ENCODE measurements at regions not wholly inside any gene's neighbourhood (a gene's known extent, or its start where the extent isn't known, plus 50 kb on each side); places are given as distances from the start of the nearest gene placed in this dataset.

DNA sequence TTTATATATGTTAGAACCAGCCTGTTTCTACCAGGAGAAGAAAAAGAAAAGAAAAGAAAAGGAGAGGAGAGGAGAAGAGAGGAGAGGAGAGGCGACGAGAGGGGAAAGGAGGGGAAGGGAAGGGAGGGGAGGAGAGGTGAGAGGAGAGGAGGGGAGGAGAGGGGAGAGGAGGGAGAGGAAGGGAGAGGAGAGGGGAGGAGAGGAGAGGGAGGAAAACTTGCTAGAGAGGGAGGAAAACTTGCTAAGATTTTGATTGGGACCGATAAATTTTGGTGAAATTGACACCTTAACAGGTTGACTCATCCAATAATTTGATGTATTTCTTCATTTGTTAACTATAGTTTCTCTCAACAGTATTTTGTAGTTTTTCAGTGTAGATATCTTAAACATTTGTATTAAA, 164.0 kb upstream of the SYT1 start:
- no peak for DNase-seq

DNA sequence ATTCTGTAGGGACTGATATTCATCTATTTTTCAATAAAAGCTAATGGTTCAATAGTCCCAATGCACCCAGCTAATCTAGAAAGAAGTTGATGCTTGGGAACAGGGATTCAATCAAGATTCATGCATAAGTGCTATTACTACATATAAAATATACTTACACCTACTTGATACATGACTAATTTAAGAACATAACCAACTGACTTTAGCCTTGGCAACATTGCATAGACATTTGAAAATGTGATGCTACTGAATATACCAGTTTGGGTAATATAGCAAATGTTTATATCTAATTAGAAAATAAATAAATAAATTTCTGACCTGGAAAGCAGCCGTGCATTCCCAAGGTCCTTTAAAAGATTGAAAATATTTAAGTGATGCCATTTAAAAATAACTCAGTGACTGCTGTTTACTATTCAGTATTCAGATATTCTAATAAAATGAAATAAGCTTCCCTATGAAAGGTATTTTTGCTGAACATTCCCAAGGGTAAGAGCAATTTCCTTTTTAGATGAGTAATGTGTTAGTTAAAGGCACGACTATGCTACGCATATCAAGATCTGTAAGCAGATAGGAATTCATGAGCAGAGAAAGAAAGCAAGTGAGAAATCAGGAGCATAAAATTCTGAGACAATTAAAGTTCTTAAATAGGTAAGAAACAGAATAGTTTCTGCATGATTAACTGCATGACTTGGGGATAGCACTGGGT, 160.6 kb upstream of the SYT1 start:
- no peak for DNase-seq

DNA sequence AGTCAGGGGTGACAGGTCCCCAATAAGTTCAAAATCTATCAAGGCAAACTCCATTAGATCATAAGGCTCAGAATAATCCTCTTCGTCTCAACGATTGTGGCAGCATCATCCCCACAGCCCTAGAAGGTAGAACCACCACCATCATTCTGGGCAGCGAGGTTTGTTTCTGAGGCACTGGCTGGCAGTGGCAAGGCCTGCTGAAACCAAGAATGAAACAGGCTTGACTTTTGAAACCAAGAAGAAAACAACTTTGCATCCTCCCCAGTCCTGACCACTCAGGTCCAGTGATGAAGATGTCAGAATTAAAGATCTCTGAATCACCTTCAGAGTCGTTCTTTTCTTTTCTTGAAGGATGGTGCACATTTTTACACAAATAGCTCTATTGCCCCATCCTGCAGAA, 152.6 kb upstream of the SYT1 start:
- no peak for DNase-seq

DNA sequence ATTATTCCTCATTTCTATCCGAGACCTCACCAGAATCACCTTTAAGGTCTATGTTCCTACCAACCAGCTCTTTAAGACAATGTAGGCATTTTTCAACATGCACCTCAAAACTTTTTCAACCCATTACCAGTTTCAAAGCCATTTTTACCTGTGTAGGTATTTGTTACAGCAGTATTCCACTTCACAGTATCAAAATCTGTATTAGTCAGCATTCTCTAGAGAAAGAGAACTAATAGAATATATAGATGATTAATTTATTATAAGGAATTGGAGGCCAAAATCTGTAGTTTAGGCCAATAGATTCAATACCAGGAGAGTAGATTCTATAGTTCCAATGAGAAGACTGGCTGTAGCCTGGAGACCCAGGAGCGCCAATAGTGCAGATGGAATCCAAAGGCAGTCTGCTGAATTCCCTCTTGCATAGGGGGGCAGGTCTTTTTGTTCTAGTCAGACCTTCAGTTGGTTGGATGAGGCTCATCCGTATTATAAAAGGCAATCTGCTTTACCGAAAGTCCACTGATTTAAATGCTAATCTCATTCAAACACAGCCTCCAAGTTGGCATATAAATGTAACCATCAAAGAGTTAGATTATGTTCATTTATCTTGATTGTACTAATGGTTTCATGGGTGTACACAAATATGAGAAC, 151.6 kb upstream of the SYT1 start:
- DNase-seq: no peak

DNA sequence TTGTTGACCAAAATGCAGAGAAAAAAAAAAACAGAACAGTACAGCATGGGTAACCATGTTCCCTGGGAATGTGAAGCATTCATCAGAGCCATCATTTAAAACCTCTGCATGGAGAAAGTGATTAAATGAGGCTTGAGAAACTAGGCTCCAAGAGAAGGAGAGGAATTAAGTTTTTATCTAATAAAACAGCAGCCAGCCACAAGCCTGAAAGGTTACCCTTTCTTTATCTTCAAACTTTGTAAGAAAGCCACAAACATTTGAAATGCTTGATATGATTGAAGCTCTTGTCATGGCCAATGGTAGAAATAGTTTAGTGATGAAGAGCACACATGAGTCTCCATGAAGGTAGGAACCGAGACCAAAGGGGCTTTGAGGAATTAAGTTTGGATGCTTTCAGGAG, 144.9 kb upstream of the SYT1 start:
- no peak for DNase-seq

DNA sequence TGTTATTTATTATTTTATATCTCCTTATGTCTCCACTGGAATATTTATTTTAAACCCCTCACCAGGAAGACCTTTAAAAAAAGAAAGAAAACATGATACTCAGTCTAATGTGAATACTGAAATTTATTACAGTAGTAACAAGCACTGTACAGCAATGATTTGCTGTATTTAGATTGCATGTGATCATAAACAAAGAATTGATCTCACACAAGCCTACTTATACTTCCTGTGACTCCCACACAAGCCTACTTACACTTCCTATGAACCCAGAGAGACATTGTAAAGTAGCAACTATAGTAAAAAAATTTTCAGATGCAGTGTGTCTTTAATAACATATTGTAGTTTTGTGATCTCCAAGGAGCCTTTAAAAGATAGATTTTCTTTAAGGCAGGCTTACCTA, 142.7 kb upstream of the SYT1 start:
- DNase-seq: no peak

DNA sequence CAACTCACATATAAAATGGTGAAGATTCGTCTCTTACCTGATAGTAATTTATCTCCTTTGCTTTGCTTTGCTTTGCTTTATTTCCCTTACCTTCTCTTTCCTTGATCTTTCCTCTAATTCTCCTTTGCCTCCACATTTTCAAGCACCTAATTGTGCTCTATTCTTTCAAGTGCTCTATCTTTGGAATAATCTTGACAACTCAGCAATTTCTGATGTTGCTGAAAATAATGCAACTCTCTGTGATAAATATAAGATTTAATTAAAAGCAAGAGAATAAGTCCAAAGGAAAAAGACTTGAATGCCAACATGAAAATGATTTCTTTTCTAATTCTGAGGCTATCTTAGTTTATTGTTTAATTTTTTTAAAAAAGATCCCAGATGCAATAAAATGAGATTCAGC, 139.5 kb upstream of the SYT1 start:
- no peak for DNase-seq

DNA sequence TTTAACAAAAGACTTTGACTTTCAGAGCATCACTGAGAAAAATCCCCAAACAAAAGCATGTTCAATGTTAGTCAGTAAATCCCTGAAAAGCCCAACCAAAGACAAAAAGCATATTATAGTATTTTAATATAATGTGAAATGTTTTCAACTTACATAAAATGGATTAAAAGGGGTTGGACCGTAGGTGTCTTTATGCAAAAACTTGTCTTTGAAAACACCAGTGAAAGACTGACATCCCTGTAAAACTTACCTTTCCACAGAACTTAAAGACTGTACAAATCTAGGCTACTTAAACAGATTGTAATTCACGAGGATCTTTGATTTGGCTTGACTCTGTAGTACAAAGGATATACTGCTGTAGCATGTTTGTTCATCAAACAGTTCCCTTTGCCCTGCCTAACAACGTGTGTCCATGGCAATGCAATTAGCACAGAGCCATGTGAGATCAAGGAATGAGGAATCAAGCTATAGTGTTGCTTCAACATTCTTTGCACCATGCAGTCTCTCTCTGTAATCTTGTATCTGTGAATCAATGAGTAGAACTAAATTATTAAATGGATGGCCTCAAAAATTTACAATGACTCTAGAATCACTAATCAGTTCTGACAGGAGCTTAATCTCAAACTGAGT, 138.5 kb upstream of the SYT1 start:
- no peak for DNase-seq

DNA sequence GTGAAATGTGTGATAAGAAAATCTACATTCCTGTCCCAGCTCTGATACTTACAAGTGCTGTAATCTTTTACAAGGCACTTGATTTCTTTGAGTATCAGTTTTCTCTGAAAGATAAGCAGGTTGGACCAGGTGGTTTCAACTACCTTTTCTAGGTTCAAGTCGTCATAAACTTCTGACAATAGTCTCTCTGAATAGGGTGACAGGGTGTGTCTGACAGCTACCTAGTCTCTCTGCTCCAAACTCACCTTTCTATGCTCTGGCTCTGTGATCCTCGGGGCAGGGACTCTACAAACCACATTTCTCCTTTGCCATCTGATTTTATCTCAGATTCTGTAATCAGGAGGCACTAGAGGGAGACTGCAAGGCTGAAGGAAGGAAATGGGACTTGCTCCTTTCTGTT, 137.7 kb upstream of the SYT1 start:
- no peak for DNase-seq

DNA sequence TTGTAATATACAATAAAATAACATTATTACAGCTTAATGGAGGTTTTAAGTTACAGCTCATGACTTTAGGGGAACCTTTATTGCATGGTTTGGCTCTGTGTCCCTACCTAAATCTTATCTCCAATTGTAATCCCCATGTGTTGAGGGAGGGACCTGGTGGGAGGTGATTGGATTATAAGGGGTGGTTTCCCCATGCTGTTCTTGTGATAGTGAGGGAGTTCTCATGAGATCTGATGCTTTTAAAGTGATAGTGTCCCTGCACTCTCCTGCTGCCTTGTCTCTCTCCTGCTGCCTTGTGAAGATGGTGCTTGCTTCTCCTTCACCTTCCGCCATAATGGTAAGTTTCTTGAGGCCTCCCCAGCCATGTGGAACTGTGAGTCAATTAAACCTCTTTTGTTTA, 132.1 kb upstream of the SYT1 start:
- DNase-seq: no peak

DNA sequence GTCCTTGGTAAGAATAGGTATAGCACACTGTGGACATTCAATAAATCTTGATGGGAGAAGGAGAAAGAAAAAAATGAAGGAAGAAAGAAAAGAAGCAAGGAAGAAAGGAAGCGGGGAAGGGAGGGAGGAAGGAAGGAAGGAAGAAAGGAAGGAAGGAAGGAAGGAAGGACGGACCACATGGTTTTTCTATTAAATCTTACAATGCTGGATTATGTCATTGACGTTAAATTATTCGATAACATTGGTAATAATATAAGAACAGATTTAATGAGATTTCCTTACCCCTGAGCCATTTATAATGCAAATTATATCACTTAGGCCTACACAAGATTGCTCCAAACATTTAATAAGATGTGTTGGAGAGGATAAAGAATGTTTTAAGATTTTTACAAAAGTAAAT, 124.9 kb upstream of the SYT1 start:
- DNase-seq: no peak

DNA sequence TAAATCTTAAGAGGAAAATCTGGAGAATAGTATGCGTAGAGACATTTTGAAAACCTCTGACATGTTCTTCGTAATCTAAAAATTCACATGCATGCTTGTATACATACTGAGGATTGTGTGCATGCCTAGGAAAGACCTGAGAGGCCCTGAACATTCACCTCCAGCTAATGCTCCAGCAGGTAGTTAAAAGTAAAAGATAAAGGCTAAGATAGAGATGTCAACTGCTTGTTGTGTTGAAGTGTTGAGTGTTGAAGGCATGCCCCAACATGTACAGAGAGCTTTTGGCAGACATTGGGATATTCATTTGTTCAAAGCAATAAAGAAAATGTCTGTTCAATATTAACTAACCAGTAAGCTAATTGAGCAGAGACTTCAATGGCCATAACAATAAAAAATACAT, 118.6 kb upstream of the SYT1 start:
- no peak for DNase-seq

DNA sequence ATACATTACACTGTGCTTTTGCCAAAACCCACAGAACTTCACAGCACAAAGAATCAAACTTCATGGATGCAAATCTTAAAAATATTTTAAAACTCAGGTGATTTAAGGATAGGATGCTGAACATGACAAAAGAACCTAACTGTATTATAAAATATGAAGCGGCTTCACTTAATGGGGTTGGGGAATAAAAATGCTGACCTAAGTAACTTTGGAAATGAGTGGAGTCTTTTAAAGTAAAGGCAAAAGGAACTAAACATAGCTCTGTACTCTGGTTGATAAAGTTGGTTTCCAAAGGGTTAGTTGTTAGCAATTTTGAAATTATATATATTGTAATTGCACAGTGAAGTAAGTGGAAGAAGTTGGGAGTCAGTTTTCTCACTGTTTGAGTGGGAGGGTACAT, 111.5 kb upstream of the SYT1 start:
- no peak for DNase-seq

DNA sequence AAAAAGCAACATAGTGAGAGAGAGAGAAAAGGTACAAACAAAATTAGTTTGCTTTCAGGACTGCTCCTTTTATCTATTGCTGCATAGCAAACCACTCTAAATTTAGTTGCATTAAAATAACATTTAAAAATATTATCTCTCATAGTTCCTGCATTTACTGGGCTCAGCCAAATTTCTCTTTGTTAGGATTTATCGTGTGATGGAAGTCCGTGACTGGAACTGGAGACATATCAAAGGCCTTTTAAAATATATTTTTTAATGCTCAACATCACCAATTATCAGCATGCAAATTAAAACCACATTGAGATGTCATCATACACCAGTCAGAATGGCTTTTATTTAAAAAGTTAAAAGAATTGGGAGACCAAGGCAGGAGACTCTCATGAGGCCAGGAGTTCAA, 107.6 kb upstream of the SYT1 start:
- DNase-seq: no peak

DNA sequence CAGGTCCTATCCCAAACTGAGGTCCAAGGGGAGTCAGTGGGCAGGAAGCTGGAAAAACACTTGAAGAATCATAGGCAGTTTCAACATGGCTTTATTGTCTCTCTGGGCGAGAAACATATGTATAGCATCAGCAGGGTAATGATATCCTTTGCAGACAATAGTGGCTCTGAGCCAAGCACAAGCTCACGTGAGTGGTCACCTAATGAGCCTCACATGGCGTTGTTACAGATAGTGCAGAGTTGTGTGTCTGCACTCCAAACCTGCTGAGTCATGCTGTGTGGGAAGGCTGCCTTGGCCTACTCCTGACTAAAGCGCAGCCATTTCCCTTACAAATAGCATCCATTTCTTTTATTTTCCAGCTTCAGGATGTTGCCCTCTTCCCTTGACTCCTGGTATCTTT, 105.2 kb upstream of the SYT1 start:
- no peak for DNase-seq

DNA sequence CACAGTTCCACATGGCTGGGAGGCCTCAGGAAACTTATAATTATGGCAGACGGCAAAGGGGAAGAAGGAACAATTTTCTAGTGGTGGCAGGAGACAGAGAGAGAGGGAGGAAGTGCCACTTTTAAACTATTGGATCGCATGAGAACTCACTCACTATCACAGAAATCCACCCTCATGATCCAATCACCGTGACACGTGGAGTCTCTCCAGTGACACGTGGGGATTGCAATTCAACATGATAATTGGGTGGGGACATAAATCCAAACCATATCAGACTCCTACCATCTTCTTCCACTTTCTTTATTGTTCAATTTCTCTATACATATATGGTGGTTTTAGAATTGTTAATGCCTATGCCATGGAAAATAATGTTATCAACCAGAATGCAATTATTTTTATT, 103.7 kb upstream of the SYT1 start:
- DNase-seq: no peak

DNA sequence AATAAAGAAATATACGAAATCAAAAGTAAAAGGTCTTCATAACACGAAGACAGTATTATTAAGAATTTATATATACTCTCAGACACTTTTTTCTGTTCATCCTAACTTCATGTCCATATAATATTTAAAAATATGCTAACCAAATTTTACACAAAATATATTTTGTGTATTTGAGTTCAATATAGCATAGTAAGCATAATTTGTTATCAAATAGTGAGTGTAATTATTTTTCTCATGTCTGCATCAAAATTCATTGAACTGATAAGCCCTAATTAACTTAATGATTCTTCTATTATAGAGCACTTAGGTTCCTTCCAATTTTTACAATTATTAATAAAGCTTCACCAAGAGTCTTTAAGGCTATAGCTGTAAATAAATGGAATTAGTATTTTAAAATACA, 99.7 kb upstream of the SYT1 start:
- no peak for DNase-seq

DNA sequence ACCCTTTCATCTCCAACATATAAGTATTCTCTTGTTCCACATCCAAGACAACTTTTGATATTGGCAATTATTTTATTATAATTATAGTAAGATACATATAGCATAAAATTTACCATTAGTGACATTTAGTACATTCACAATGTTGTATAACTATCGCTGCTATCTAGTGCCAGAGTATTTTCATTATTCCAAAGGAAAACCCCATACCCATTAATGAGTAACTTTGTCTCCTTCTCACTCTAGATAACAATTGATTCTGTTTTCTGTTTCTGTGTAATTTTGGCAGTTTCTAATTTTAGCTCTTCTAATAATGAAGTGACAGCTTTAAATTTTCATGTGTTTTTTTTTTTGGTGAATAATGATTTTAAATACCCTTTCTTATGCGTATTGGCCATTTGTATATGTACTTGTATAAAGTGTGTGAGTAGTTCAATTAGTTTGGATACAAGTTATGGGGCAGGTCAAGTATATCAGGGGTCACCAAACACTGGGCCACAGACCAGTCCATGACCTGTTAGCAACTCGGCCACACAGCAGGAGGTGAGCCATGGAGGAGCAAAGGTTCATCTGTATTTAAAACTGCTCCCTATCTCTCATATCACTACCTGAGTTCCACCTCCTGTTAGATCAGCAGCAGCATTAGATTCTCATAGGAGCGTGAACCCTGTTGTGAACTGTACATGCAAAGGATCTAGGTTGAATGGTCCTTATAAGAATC, 97.2 kb upstream of the SYT1 start:
- DNase-seq: no peak

DNA sequence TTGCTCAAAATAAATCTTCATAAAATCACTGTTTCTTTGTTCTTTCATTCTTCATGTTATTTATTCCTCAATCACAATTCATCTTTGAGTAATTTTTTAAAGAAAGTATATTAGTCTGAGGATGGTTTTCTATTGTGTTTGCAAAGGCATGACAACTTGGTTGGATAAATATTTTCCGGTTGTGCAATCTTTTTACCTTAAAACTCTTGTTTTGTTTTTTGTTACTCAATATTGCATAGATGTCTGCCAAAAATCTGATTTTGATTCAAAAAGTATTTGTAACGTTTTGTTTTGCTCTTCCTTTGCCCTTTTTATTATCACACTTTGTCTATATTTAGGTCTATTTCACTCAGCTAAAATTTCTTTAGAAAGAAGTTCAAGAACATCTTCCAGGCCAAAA, 86.2 kb upstream of the SYT1 start:
- no peak for DNase-seq

DNA sequence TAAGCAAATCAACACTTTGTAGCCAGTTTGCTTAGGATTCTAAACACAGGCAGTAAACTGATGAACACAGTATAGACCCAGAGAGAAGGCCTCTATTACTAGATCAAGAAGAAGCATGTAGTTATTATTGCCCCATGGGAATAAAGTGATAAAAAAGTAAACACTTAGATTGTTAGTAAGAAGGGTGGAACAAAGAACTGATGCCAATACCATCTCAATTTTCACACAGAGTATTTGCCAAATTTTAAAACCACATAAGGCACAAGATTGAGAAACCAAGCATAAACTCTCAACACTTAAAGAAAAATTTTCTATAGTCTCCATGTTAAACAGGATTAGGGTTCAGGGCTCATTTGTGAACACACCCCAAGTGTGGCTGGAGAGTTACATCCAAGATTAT, 77.0 kb upstream of the SYT1 start:
- DNase-seq: no peak

DNA sequence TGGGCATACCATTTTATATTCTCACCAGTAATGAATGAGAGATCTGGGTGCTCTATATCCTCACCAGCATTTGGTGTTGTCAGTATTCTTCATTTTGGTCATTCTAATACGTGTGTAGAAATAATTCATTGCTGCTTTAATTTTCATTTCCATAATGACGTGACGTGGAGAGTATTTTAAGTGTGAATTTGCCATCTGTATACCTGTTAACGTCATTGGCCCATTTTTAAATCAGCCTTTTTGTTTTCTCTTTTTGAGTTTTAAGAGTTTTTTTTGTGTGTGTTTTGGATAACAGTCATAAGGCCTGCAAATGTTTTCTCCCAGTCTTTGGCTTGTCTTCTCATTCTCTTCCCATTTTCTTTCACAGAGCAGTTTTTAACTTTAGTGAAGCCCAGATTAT, 74.4 kb upstream of the SYT1 start:
- DNase-seq: no peak

DNA sequence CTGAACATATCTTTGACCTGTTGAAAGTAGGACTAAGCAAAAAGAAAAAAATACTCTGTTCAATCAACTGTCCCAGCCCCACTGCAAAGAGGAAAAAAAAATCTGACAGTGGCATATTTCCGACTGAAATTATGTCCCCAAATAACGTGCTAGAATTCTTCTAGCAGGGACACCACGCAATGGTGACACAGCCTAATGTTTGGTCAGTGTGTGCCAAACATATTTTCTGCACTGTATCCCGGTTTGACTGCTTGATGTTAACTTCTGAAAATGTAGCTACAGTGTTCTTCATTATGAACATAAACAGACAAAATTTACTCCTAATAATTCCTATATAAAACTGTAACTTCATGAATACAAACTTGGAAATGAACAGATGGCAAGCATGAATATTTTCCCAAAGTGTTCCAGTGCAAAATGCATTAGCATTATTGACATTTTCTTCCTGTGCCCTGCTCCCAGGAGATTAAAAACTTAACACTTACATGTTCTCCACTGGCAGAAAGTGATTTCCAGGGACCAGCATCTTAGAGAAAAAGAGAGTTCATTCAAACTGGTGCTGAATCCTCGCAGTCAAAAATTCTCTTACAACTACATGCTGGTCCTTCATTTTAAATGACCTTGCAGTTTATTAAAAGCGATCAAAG, 72.4 kb upstream of the SYT1 start:
- DNase-seq: peak; percentile 1

DNA sequence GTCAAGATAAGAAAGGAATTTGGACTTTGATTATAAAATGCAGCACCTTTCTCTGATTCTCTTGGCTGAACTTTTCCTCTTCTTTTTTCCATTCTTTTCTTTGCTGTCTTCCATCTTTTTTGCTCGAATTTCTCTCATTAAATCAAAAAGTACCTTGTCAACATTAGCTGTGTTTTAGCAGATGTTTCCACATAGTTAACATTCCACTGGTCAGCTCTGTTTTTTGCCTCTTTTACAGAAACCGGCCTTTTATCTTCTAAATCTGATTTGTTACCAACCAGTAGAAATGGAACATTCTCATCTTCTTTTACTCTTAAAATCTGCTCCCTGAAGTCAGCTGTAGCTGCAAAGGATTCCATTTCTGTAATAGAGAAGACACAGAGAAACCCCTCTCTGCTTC, 71.1 kb upstream of the SYT1 start:
- no peak for DNase-seq

Data from occipital lobe (tissue), 1 donor.